Stimulated activated CD8-positive, alpha-beta memory T cell treated with anti-CD3 and anti-CD28 coated beads, Interleukin-12 subunit alpha, Interleukin-12 subunit beta, amount 100 ng/mL, for 4 hours (primary cell): ENCODE measurements at regions not wholly inside any gene's neighbourhood (a gene's known extent, or its start where the extent isn't known, plus 50 kb on each side); places are given as distances from the start of the nearest gene placed in this dataset.
"Not testable (repeated sequence)": the region's sequence is repeated elsewhere in the genome, so short reads cannot be mapped to it uniquely, and the experiment has no call there.

Experiments used
- DNase-seq: peaks from one replicate; pipeline ENCODE4 v3.0.0-alpha.2; 2020; ENCODE audit warnings: low read depth

DNA sequence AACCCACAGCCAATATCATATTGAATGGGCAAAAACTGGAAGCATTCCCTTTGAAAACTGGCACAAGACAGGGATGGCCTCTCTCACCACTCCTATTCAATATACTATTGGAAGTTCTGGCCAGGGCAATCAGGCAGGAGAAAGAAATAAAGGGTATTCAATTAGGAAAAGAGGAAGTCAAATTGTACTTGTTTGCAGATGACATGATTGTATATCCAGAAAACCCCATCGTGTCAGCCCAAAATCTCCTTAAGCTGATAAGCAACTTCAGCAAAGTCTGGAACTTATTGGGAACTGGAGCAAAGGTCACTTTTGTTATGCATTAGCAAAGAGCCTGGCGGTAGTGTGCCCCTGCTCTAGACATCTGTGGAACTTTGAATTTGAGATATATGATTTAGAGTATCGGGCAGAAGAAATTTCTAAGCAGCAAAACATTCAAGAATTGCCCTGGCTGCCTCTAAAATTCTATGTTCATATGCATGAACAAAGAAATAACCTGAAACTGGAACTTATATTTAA is 53.4 kb upstream of the PSMA1 start:
- not testable (repeated sequence) for DNase-seq

- DNase-seq: no peak
Observed at GRCh38 chr11:14577292-14577691, 57.1 kb upstream of the PSMA1 start.

GRCh38 chr11:14577835-14578529 is 57.8 kb upstream of the PSMA1 start:
- no peak for DNase-seq

GRCh38 chr11:14578541-14578956 is 58.4 kb upstream of the PSMA1 start:
- peak; percentile 28 for DNase-seq

- DNase-seq: no peak
Observed at GRCh38 chr11:14579646-14580045, 59.5 kb upstream of the PSMA1 start.

- no peak for DNase-seq
Observed at GRCh38 chr11:14582793-14583192, 60.8 kb upstream of the PDE3B start.

DNA sequence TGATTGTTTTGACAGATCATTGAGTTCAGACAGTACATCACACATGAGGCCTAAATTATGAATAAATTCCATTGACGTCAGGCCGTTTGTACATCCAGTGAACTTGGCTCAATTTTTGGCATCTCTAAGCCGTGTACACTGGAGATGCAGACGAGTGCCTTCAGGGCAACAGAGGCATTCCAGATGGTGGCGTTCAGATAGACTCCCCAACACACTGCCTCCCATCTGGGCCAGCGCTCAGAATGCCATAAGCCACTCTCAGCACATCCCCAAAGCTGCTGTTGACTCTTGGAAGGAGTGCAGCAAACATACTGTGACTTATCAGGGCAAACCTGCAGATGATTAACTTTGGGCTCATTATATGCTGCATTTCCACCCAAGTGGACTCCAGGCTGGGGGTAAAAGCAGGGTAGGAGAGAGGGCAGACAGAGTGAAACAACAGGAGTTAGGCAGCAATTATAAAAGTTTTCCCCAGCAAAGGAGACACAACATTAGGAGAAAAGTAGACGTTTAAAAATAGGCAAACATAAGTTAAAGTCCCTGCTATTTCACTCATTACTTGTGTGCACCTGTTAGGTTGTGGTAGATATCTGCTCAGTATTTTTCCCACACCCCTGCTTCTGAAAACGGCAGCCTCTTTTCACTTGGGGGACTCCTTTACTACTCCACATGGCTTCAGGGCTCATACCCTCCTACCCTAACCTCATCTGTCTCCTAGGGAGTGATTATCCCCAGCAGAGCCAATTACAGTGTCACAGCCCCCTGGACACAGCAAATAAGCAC is 60.2 kb upstream of the PDE3B start:
- no peak for DNase-seq

DNA sequence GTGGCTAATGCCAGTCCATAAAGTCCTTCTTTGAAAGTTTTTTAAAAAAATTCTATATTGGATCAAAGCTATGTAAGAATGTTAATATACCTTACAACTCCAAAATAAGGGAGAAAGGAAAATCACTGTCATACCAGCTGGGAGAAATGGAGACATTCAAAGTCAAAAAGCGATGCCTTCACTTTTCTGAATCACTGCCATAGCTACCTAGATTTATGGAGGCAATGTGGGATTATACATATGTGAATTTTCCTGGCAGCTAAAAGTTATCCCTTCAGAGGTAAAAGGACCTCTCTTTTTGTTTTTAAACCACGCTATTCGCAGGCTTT is 59.6 kb upstream of the PDE3B start:
- no peak for DNase-seq

DNA sequence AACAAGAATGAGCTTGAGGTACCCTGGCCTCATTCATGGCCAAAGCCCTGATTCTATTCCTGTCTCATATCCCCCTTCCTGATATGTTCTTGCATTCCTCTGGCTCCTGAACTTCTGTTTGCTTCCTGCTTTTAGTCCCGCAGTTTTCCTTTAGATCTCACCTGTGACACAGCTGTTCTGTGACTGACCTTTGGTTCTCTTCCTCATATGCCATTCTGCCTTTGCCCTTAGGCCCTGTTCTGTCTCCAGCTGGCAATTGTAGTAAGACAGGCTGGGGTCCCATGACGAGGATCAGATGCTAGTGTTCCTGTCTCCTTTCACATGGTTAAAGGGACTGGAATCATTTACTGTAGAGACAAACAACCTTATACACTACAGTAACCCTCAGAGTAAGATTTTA is 59.0 kb upstream of the PDE3B start:
- no peak for DNase-seq

DNA sequence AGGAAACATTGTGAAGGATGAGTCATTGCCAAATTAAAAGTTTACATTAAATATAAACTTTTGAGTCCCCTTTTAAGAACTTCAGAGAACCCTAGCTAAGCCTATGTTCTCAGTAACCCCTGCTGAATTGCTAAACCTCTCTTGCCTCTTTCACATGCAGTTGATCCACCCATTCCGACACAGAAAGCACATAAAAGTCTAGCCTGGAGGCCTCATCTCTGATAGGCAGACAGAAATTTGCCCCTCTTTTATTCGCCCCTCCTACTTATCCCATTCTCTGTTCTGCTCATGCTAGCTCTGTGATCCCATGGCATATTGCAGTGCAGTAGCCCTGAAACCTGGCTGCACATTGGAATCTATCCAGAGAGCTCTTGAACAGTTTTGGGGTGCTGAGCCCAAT is 58.2 kb upstream of the PDE3B start:
- no peak for DNase-seq

GRCh38 chr11:14587258-14587657 is 56.3 kb upstream of the PDE3B start:
- no peak for DNase-seq

DNA sequence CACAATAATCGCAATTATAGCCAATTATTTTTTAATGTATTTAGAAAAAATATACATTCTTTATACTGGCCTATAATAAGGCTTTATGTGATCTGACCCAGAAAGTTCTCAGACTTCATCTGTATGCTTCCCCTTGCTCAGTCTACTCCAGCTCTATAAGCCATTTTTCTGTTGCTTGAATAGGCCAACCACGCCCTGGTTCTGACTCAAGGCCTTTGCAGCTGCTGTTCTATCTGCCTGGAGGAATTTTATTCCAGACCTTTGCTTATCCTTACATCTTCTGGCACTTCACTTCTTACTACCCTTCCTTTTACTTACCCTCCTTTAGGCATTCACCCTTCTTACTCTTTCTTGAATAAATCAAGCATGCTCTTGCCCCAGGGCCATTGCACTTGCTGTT is 54.9 kb upstream of the PDE3B start:
- DNase-seq: no peak

GRCh38 chr11:14589421-14589820 is 54.2 kb upstream of the PDE3B start:
- no peak for DNase-seq

- DNase-seq: not testable (repeated sequence)
Observed at GRCh38 chr11:14591046-14591445, 52.6 kb upstream of the PDE3B start.

GRCh38 chr11:14593671-14594070 is 49.9 kb upstream of the PDE3B start:
- DNase-seq: no peak
